ENCODE measurements at regions not wholly inside any gene's neighbourhood (a gene's known extent, or its start where the extent isn't known, plus 50 kb on each side); places are given as distances from the start of the nearest gene placed in this dataset.

DNA sequence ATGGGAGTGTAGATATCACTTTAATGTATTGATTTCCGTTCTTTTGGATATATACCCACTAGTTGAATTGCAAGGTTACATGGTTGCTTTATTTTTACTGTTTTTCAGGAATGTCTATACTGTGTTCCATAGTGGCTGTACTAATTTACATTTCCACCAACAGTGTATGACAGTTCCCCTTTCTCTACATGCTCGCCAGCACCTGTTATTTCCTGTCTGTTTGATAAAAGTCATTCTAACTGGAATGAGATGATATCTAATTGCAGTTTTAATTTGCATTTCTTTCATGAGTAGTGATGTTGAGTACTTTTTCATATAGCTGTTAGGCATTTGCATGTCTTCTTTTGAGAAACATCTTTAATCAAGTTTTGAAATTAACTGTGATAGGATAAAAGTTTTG, 818.6 kb downstream of the SLITRK6 start:
- no peak for TF ChIP-seq EP300 (IDR thresholded peaks at IDR 0.05; ENCODE audit: borderline replicate concordance in 1 of 2, control insufficient read depth in 1 of 2, low read depth in 2 of 2, low read length in 2 of 2)
- no peak for TF ChIP-seq POLR2AphosphoS5 (IDR thresholded peaks at IDR 0.05; ENCODE audit: low read length)
- TF ChIP-seq, protein P1, sequence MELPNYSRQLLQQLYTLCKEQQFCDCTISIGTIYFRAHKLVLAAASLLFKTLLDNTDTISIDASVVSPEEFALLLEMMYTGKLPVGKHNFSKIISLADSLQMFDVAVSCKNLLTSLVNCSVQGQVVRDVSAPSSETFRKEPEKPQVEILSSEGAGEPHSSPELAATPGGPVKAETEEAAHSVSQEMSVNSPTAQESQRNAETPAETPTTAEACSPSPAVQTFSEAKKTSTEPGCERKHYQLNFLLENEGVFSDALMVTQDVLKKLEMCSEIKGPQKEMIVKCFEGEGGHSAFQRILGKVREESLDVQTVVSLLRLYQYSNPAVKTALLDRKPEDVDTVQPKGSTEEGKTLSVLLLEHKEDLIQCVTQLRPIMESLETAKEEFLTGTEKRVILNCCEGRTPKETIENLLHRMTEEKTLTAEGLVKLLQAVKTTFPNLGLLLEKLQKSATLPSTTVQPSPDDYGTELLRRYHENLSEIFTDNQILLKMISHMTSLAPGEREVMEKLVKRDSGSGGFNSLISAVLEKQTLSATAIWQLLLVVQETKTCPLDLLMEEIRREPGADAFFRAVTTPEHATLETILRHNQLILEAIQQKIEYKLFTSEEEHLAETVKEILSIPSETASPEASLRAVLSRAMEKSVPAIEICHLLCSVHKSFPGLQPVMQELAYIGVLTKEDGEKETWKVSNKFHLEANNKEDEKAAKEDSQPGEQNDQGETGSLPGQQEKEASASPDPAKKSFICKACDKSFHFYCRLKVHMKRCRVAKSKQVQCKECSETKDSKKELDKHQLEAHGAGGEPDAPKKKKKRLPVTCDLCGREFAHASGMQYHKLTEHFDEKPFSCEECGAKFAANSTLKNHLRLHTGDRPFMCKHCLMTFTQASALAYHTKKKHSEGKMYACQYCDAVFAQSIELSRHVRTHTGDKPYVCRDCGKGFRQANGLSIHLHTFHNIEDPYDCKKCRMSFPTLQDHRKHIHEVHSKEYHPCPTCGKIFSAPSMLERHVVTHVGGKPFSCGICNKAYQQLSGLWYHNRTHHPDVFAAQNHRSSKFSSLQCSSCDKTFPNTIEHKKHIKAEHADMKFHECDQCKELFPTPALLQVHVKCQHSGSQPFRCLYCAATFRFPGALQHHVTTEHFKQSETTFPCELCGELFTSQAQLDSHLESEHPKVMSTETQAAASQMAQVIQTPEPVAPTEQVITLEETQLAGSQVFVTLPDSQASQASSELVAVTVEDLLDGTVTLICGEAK (IDR thresholded peaks at IDR 0.05; ENCODE audit: borderline replicate concordance): no peak
- TF ChIP-seq, protein P2, sequence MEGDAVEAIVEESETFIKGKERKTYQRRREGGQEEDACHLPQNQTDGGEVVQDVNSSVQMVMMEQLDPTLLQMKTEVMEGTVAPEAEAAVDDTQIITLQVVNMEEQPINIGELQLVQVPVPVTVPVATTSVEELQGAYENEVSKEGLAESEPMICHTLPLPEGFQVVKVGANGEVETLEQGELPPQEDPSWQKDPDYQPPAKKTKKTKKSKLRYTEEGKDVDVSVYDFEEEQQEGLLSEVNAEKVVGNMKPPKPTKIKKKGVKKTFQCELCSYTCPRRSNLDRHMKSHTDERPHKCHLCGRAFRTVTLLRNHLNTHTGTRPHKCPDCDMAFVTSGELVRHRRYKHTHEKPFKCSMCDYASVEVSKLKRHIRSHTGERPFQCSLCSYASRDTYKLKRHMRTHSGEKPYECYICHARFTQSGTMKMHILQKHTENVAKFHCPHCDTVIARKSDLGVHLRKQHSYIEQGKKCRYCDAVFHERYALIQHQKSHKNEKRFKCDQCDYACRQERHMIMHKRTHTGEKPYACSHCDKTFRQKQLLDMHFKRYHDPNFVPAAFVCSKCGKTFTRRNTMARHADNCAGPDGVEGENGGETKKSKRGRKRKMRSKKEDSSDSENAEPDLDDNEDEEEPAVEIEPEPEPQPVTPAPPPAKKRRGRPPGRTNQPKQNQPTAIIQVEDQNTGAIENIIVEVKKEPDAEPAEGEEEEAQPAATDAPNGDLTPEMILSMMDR (IDR thresholded peaks at IDR 0.05 in 2 of 3, conservative IDR thresholded peaks at IDR 0.05 in 1 of 3; ENCODE audit: control insufficient read depth in 2 of 3, extremely low read depth in 1 of 3, insufficient read depth in 1 of 3, low read depth in 3 of 3, low read length in 3 of 3): no peak
- TF ChIP-seq, protein P3, sequence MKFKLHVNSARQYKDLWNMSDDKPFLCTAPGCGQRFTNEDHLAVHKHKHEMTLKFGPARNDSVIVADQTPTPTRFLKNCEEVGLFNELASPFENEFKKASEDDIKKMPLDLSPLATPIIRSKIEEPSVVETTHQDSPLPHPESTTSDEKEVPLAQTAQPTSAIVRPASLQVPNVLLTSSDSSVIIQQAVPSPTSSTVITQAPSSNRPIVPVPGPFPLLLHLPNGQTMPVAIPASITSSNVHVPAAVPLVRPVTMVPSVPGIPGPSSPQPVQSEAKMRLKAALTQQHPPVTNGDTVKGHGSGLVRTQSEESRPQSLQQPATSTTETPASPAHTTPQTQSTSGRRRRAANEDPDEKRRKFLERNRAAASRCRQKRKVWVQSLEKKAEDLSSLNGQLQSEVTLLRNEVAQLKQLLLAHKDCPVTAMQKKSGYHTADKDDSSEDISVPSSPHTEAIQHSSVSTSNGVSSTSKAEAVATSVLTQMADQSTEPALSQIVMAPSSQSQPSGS (IDR thresholded peaks at IDR 0.05; ENCODE audit: low read length): no peak
- no peak for TF ChIP-seq FOXK2 (IDR thresholded peaks at IDR 0.05)
- no peak for TF ChIP-seq NR2F1 (conservative IDR thresholded peaks at IDR 0.05)
